Fibroblast of lung (primary cell): ENCODE measurements at regions not wholly inside any gene's neighbourhood (a gene's known extent, or its start where the extent isn't known, plus 50 kb on each side); places are given as distances from the start of the nearest gene placed in this dataset.
A peak's percentile ranks its signal among the peaks of the same experiment; 100 is the strongest.

ENCODE experiments used
- DNase-seq, 2 donors: peaks; one replicate each; pipeline versions ENCODE4 v3.0.0 to v3.0.0-alpha.2; 2010; ENCODE audit warnings: low read depth in 2 of 2
- H2AFZ ChIP-seq: 2 replicates; pipeline ENCODE4 v1.5.1; 2012; ENCODE audit warnings: low read length, control low read depth, inconsistent platforms
- H3K27ac ChIP-seq: 2 replicates; pipeline ENCODE4 v1.5.1; 2011; ENCODE audit warnings: low read length, control low read depth; ENCODE audit not compliant: insufficient read depth
- H3K27me3 ChIP-seq: 2 replicates; pipeline ENCODE4 v1.5.1; 2011; ENCODE audit warnings: mild to moderate bottlenecking, low read length; ENCODE audit not compliant: control insufficient read depth, insufficient read depth
- H3K36me3 ChIP-seq: 2 replicates; pipeline ENCODE4 v1.5.1; 2011; ENCODE audit warnings: low read length; ENCODE audit not compliant: control insufficient read depth, insufficient read depth
- H3K4me1 ChIP-seq: 2 replicates; pipeline ENCODE4 v1.5.1; 2011; ENCODE audit warnings: low read length; ENCODE audit not compliant: control insufficient read depth, insufficient read depth; ENCODE audit errors: extremely low read depth
- H3K4me2 ChIP-seq: 2 replicates; pipeline ENCODE4 v1.5.1; 2011; ENCODE audit warnings: low read length, control low read depth; ENCODE audit not compliant: insufficient read depth; ENCODE audit errors: extremely low read depth
- H3K4me3 ChIP-seq, 4 experiments: fragments of 200-600 bp in 1 of 4; sonication (generic) in 1 of 4; replicated peaks in 1 of 4; 2 replicates each; pipeline ENCODE4 v1.5.1; 2011 to 2016; ENCODE audit warnings: low read length in 4 of 4, low read depth in 3 of 4, mild to moderate bottlenecking in 3 of 4, control low read depth in 2 of 4, inconsistent platforms in 1 of 4, mixed read lengths in 1 of 4; ENCODE audit not compliant: insufficient read depth in 1 of 4; ENCODE audit errors: control extremely low read depth in 1 of 4
- H3K79me2 ChIP-seq: 2 replicates; pipeline ENCODE4 v1.5.1; 2012; ENCODE audit warnings: mild to moderate bottlenecking, low read length, inconsistent platforms; ENCODE audit not compliant: control insufficient read depth, insufficient read depth
- H3K9ac ChIP-seq: 2 replicates; pipeline ENCODE4 v1.5.1; 2011; ENCODE audit warnings: mild to moderate bottlenecking, low read length, control low read depth; ENCODE audit not compliant: insufficient read depth
- H3K9me3 ChIP-seq: 2 replicates; pipeline ENCODE4 v1.5.1; 2012; ENCODE audit warnings: low read depth, low read length; ENCODE audit not compliant: control insufficient read depth, insufficient read depth
- H4K20me1 ChIP-seq: 2 replicates; pipeline ENCODE4 v1.5.1; 2011; ENCODE audit warnings: low read length; ENCODE audit not compliant: control insufficient read depth, insufficient read depth; ENCODE audit errors: extremely low read depth
- CTCF ChIP-seq, 2 donors: IDR thresholded peaks in 1 of 2; conservative IDR thresholded peaks in 1 of 2; 1 replicate in 1 of 2; 2 replicates in 1 of 2; pipeline ENCODE4 v1.5.1; 2011 to 2012; ENCODE audit warnings: low read length in 2 of 2, control low read depth in 1 of 2, inconsistent platforms in 1 of 2, low read depth in 1 of 2, mild to moderate bottlenecking in 1 of 2
- EZH2 ChIP-seq: IDR thresholded peaks from 2 replicates; pipeline ENCODE4 v1.5.1; 2012; ENCODE audit warnings: low read length, control low read depth, mild to moderate bottlenecking; ENCODE audit errors: missing control alignments

GRCh38 chrY:7463711-7464110, 552.2 kb upstream of the AMELY start:
- Histone ChIP-seq H3K27ac (peak overlapping the region; percentile 72), H3K36me3 (no peaks in the 10 kb centered on the region), H3K4me3 (no peak overlapping the region), H3K79me2 (no peaks in the 10 kb centered on the region), H4K20me1 (no peaks in the 10 kb centered on the region), H3K9ac (no peak overlapping the region), H3K4me2 (no peak overlapping the region), H2AFZ (no peak overlapping the region), H3K27me3 (no peaks in the 10 kb centered on the region), H3K9me3 (no peaks in the 10 kb centered on the region), H3K4me1 (peaks cover 6% of the 10 kb centered on the region)
- no peak for TF ChIP-seq EZH2
- no peak for TF ChIP-seq CTCF (conservative IDR thresholded peaks at IDR 0.05 in 1 of 2, IDR thresholded peaks at IDR 0.05 in 1 of 2; ENCODE audit: low read depth in 1 of 2, low read length in 2 of 2)
- DNase-seq = no peak

- DNase-seq = peak in 1 of 2 donors; percentile 43
- no peaks in the 10 kb centered on the region for H3K27me3 ChIP-seq
- H3K79me2 ChIP-seq = no peaks in the 10 kb centered on the region
- peaks cover 9% of the 10 kb centered on the region for H3K4me1 ChIP-seq
- no peaks in the 10 kb centered on the region for H4K20me1 ChIP-seq
- no peak overlapping the region for H2AFZ ChIP-seq
- no peaks in the 10 kb centered on the region for H3K9me3 ChIP-seq
- no peak overlapping the region for H3K4me3 ChIP-seq
- no peak overlapping the region for H3K4me2 ChIP-seq
- H3K27ac ChIP-seq = peak overlapping the region; percentile 72
- H3K9ac ChIP-seq = no peak overlapping the region
- TF ChIP-seq EZH2 (no peak), CTCF (conservative IDR thresholded peaks at IDR 0.05 in 1 of 2, IDR thresholded peaks at IDR 0.05 in 1 of 2; ENCODE audit: low read depth in 1 of 2, low read length in 2 of 2) (no peak)
- H3K36me3 ChIP-seq = no peaks in the 10 kb centered on the region
Measured at GRCh38 chrY:7463196-7463595, 551.6 kb upstream of the AMELY start.

GRCh38 chrY:7462657-7463056, 551.1 kb upstream of the AMELY start:
- H3K9ac ChIP-seq = no peak overlapping the region
- H3K4me3 ChIP-seq = no peak overlapping the region
- H3K4me2 ChIP-seq = no peak overlapping the region
- TF ChIP-seq CTCF (conservative IDR thresholded peaks at IDR 0.05 in 1 of 2, IDR thresholded peaks at IDR 0.05 in 1 of 2; ENCODE audit: low read depth in 1 of 2, low read length in 2 of 2) (no peak), EZH2 (no peak)
- H2AFZ ChIP-seq = no peak overlapping the region
- H3K27me3 ChIP-seq = no peaks in the 10 kb centered on the region
- no peaks in the 10 kb centered on the region for H3K36me3 ChIP-seq
- no peaks in the 10 kb centered on the region for H3K79me2 ChIP-seq
- peaks cover 9% of the 10 kb centered on the region for H3K4me1 ChIP-seq
- DNase-seq = peak in 1 of 2 donors; percentile 66
- H4K20me1 ChIP-seq = no peaks in the 10 kb centered on the region
- peak overlapping the region; percentile 72 for H3K27ac ChIP-seq
- H3K9me3 ChIP-seq = no peaks in the 10 kb centered on the region
